ENCODE measurements at regions not wholly inside any gene's neighbourhood (a gene's known extent, or its start where the extent isn't known, plus 50 kb on each side); places are given as distances from the start of the nearest gene placed in this dataset.

DNA sequence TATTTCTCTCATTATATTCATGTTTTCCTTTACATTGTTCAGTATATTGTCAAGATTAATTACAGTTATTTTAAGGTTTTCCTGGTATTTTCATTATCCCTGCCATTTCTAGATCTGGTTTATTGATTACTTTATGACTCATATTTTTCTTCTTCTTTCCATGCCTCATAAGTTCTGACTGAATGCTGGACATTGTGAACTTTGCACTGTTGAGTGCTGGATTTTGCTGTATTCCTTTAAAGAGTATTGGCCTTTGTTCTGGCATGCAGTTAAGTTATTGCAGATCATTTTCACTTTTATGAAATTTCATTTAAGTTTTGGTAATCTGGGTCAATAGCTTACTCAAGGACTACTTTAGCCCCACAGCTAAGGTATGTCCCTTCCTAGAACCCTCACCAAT, 73.1 kb downstream of the KLF6 start:
- no peak for TF ChIP-seq POLR2AphosphoS5 (IDR thresholded peaks at IDR 0.05; ENCODE audit: borderline replicate concordance, low read depth, low read length)
- no peak for TF ChIP-seq EZH2 (IDR thresholded peaks at IDR 0.05)
- TF ChIP-seq FOXP2 (optimal IDR thresholded peaks at IDR 0.05; ENCODE audit: control extremely low read depth, extremely low read length, insufficient read depth) = no peak
